Neural progenitor cell (in vitro differentiated cells): ENCODE measurements at regions not wholly inside any gene's neighbourhood (a gene's known extent, or its start where the extent isn't known, plus 50 kb on each side); places are given as distances from the start of the nearest gene placed in this dataset.

ENCODE experiments used
- EZH2 ChIP-seq: fragments of 200-600 bp; sonication (generic); IDR thresholded peaks from 2 replicates; pipeline ENCODE4 v1.6.1; 2017; ENCODE audit warnings: antibody characterized with exemption, mild to moderate bottlenecking, moderate library complexity
- EZH2phosphoT487 ChIP-seq: fragments of 200-600 bp; sonication (generic); IDR thresholded peaks from 2 replicates; pipeline ENCODE4 v1.6.1; 2017; ENCODE audit warnings: antibody characterized with exemption

DNA sequence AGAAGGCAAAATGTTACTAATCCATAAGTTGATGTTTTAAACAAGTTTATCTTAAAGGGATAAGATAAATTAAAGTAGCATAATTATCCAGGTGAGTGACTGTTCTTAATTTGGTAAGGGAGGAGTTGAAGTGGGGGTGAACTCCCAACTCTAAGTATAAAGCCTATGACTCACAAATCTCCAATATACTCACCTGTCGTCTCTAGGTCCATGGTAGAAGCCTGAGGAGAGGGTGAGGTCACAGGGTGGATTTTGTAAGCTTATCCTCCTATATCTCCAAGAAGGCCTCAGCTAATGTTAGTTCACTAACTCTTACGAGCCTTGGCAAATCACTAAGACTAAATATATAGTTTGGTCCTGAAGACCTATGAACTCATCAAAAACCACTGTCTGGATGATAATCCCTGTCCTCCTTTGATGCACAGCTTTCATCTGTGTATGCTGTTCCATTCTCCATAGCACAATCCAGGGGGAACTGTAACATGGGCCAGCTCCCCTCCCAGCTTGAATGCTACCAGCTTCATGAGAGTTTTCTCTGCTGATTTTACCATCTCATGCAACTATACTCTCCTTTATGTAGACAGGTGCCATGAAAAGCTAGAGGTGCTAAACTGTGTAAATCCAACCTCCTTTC lies 158.7 kb downstream of the BTC start:
- TF ChIP-seq EZH2phosphoT487 (no peak), EZH2 (no peak)
